ENCODE measurements at regions not wholly inside any gene's neighbourhood (a gene's known extent, or its start where the extent isn't known, plus 50 kb on each side); places are given as distances from the start of the nearest gene placed in this dataset.
A peak's percentile ranks its signal among the peaks of the same experiment; 100 is the strongest.

DNA sequence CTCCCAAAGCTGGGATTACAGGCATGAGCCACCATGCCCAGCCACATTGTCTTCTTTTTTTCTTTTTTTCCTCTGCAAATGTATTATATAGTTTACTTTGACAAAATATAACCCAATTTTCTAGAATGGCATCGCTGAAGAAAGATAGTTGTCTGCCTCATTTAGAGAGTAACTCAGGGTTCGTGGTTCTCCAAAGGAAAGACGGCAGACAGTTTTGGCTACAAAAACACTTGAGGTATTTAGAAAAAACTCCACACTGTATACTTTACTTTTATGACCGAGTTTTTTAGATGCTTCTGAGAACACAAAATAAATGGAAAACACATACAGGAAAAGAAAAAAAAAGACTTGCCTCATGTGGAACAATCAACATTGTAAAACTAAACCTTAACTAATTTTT is 369.1 kb upstream of the ATP2B1 start:
- peak; percentile 28 for DNase-seq (ENCODE audit: low read depth)
- TF ChIP-seq, protein P1, sequence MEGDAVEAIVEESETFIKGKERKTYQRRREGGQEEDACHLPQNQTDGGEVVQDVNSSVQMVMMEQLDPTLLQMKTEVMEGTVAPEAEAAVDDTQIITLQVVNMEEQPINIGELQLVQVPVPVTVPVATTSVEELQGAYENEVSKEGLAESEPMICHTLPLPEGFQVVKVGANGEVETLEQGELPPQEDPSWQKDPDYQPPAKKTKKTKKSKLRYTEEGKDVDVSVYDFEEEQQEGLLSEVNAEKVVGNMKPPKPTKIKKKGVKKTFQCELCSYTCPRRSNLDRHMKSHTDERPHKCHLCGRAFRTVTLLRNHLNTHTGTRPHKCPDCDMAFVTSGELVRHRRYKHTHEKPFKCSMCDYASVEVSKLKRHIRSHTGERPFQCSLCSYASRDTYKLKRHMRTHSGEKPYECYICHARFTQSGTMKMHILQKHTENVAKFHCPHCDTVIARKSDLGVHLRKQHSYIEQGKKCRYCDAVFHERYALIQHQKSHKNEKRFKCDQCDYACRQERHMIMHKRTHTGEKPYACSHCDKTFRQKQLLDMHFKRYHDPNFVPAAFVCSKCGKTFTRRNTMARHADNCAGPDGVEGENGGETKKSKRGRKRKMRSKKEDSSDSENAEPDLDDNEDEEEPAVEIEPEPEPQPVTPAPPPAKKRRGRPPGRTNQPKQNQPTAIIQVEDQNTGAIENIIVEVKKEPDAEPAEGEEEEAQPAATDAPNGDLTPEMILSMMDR (IDR thresholded peaks at IDR 0.05; ENCODE audit: insufficient read depth, low read depth, low read length): no peak

DNA sequence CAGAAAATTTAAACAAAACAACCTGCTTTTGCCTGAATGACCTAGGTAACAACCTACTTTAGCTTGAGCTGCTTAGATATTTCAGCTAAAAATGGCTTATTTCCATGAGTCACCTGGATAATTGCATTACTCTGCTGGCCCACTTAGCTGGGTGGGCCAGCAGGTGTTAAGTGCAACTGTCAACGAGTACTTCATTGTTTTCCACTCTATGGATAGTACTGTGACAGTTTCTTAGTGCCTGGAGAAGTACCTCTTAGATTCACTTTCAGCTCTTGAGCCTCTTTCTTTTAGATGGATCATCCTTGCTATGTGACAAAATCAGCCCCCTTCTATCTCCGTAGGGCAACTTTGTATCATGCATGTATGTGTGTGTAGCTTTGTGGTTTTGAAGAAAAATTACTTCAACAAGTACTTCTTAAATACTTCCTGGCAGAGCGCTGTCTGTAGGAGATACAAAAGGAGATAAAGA is 368.2 kb upstream of the ATP2B1 start:
- no peak for DNase-seq (ENCODE audit: low read depth)
- TF ChIP-seq, protein P1 (IDR thresholded peaks at IDR 0.05; ENCODE audit: insufficient read depth, low read depth, low read length): no peak

More for the DNA sequence above, 369.1 kb upstream of the ATP2B1 start:
- H3K4me3 ChIP-seq (ENCODE audit: low read depth, low read length): no peak overlapping the region

DNA sequence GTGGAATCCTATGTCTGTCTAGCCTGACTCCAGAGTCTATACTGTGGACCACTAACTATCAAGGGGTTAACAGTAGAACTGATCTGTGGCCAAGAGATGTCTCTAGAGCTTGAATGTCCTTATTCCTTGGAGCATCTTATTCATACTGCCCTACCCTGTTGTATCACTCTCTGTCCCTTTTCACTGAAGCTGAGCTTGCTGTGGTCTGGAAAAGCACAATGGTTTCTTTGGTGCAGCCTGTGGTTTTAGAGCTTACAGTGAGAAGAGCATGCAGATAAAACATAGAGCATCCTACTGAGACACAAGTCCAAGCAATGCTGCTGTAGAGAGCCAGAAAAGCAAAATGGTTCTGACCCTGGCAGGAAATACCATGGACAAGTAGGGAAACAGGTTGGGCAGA is 367.0 kb upstream of the ATP2B1 start:
- TF ChIP-seq, protein P1 (IDR thresholded peaks at IDR 0.05; ENCODE audit: insufficient read depth, low read depth, low read length): no peak
- DNase-seq (ENCODE audit: low read depth): no peak
- H3K4me3 ChIP-seq (ENCODE audit: low read depth, low read length): no peak overlapping the region

More for the DNA sequence above, 368.2 kb upstream of the ATP2B1 start:
- no peak overlapping the region for H3K4me3 ChIP-seq (ENCODE audit: low read depth, low read length)

DNA sequence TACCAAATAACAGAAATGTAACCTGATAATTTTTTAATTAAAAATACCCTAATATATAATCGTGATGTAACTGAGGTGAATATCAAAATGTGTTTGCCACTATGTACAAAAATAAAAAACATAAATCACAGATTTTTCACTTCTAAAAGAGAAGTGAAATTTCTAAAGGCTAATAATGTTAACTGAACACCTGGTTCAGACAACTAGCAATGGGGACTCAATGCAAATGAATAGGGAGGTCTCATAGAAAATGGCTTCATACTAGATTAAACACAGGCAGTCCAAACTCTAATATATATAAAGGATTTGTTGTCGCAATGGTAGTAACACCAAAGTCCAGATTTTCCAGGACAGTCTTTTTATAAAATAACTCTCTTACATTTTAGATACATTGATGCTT is 365.4 kb upstream of the ATP2B1 start:
- no peak overlapping the region for H3K4me3 ChIP-seq (ENCODE audit: low read depth, low read length)
- TF ChIP-seq, protein P1 (IDR thresholded peaks at IDR 0.05; ENCODE audit: insufficient read depth, low read depth, low read length): no peak
- no peak for DNase-seq (ENCODE audit: low read depth)

DNA sequence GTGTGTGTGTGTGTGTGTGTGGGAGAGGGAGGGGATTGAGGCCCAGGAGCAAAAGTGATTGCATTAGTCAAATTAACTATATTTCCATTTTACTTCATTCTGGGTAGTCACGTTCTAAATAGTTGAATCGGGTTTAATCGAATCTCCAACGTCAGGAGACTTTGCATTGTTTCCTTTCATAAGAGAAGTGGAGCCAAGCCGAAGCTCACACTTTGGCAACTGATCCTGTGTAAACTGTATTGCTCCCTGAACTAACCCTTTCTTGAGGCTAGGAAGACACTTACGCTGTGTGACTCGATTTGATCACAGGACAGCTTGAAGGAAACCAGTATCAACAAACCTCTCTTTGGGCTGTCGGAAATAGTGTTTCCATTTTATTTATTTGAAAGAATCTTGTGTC is 363.4 kb upstream of the ATP2B1 start:
- TF ChIP-seq, protein P1 (IDR thresholded peaks at IDR 0.05; ENCODE audit: insufficient read depth, low read depth, low read length): no peak
- H3K4me3 ChIP-seq (ENCODE audit: low read depth, low read length): no peak overlapping the region
- DNase-seq (ENCODE audit: low read depth): no peak

DNA sequence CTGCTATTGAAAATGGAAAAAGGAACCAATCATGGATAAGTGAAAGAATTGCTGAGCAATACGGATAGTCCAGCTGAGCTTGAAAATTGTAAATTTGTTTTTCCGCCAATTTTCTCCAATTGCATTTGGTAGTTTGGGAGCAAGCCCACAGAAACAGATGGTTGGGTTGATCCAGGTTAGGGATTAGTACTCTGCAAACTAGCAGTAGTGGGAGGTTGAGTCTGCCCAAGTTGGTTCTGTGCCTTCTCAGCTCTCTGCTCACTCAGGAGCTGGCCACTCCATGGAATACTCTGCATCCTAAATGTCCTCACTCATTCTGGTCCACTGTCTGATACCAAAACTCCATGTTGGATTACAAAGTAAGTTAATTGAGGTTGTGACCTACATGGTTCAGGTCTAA is 361.1 kb upstream of the ATP2B1 start:
- no peak overlapping the region for H3K4me3 ChIP-seq (ENCODE audit: low read depth, low read length)
- TF ChIP-seq, protein P1 (IDR thresholded peaks at IDR 0.05; ENCODE audit: insufficient read depth, low read depth, low read length): no peak
- no peak for DNase-seq (ENCODE audit: low read depth)

DNA sequence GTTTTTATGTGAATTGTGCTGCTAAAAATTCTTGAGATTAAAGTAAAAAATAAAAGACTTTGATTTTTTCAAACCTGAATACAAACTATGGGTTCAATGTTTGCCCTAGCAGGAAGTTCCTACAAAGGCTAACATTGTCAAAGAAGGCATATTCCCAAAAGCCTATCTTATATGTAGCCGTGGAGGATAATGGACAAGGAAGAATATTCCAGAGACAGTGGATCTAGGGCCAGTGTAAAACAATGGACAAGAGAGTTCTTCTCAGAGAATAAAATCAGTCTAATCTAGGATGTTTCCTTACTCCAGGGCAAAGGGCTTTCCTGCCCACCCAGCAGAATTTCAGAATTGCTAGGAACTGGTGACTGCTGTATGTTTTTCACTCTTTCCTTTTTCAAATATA is 359.2 kb upstream of the ATP2B1 start:
- TF ChIP-seq, protein P1 (IDR thresholded peaks at IDR 0.05; ENCODE audit: insufficient read depth, low read depth, low read length): no peak
- DNase-seq (ENCODE audit: low read depth): no peak

More for the DNA sequence above, 359.2 kb upstream of the ATP2B1 start:
- no peak overlapping the region for H3K4me3 ChIP-seq (ENCODE audit: low read depth, low read length)
